ENCODE measurements at regions not wholly inside any gene's neighbourhood (a gene's known extent, or its start where the extent isn't known, plus 50 kb on each side); places are given as distances from the start of the nearest gene placed in this dataset.
A peak's percentile ranks its signal among the peaks of the same experiment; 100 is the strongest.

- Histone ChIP-seq H3K9me3 (ENCODE audit: insufficient read depth, low read length, severe bottlenecking) (peaks cover 1% of the 10 kb centered on the region), H3K9ac (ENCODE audit: low read depth, low read length) (no peak overlapping the region), H2AFZ (ENCODE audit: low read depth, low read length) (no peak overlapping the region), H3K27me3 (ENCODE audit: insufficient read depth, low read length, poor library complexity) (no peaks in the 10 kb centered on the region), H3K79me2 (ENCODE audit: insufficient read depth, low read length) (no peaks in the 10 kb centered on the region), H3K36me3 (ENCODE audit: insufficient read depth, low read length) (no peaks in the 10 kb centered on the region), H3K4me3 (ENCODE audit: low read depth in 1 of 2, low read length in 2 of 2) (no peak overlapping the region), H3K4me1 (ENCODE audit: insufficient read depth, low read length) (peaks cover 23% of the 10 kb centered on the region), H4K20me1 (ENCODE audit: insufficient read depth, low read length) (no peaks in the 10 kb centered on the region), H3K27ac (ENCODE audit: low read length) (no peak overlapping the region), H3K4me2 (ENCODE audit: insufficient read depth, low read length) (no peak overlapping the region)
- TF ChIP-seq CTCF (IDR thresholded peaks at IDR 0.05; ENCODE audit: borderline replicate concordance, extremely low read depth, low read length, poor library complexity, severe bottlenecking) (no peak), EZH2 (IDR thresholded peaks at IDR 0.05; ENCODE audit: borderline replicate concordance, low read depth, low read length, severe bottlenecking) (no peak)
- ATAC-seq (ENCODE audit: insufficient read depth, low read depth) (no peak), DNase-seq (no peak)
Measured at GRCh38 chrX:46310815-46311497, 234.3 kb downstream of the ZNF674 start.

GRCh38 chrX:46308110-46308509 lies 237.1 kb downstream of the ZNF674 start:
- Histone ChIP-seq H3K4me2 (ENCODE audit: insufficient read depth, low read length) (peak overlapping the region; percentile 33; the same call in 1 of the 2 replicates), H2AFZ (ENCODE audit: low read depth, low read length) (no peak overlapping the region), H3K27me3 (ENCODE audit: insufficient read depth, low read length, poor library complexity) (no peaks in the 10 kb centered on the region), H3K79me2 (ENCODE audit: insufficient read depth, low read length) (no peaks in the 10 kb centered on the region), H3K9me3 (ENCODE audit: insufficient read depth, low read length, severe bottlenecking) (peaks cover 8% of the 10 kb centered on the region), H3K4me1 (ENCODE audit: insufficient read depth, low read length) (peaks cover 21% of the 10 kb centered on the region), H3K27ac (ENCODE audit: low read length) (peak overlapping the region; percentile 40; the same call in 1 of the 2 replicates), H3K9ac (ENCODE audit: low read depth, low read length) (no peak overlapping the region), H3K36me3 (ENCODE audit: insufficient read depth, low read length) (no peaks in the 10 kb centered on the region), H4K20me1 (ENCODE audit: insufficient read depth, low read length) (no peaks in the 10 kb centered on the region), H3K4me3 (ENCODE audit: low read depth in 1 of 2, low read length in 2 of 2) (no peak overlapping the region)
- DNase-seq (peak; percentile 74), ATAC-seq (ENCODE audit: insufficient read depth, low read depth) (peak; percentile 97)
- TF ChIP-seq EZH2 (IDR thresholded peaks at IDR 0.05; ENCODE audit: borderline replicate concordance, low read depth, low read length, severe bottlenecking) (no peak), CTCF (IDR thresholded peaks at IDR 0.05; ENCODE audit: borderline replicate concordance, extremely low read depth, low read length, poor library complexity, severe bottlenecking) (no peak)

- no peaks in the 10 kb centered on the region for H3K36me3 ChIP-seq (ENCODE audit: insufficient read depth, low read length)
- peaks cover 8% of the 10 kb centered on the region for H3K9me3 ChIP-seq (ENCODE audit: insufficient read depth, low read length, severe bottlenecking)
- no peaks in the 10 kb centered on the region for H3K27me3 ChIP-seq (ENCODE audit: insufficient read depth, low read length, poor library complexity)
- no peak overlapping the region for H3K27ac ChIP-seq (ENCODE audit: low read length)
- no peak overlapping the region for H3K4me2 ChIP-seq (ENCODE audit: insufficient read depth, low read length)
- peaks cover 21% of the 10 kb centered on the region for H3K4me1 ChIP-seq (ENCODE audit: insufficient read depth, low read length)
- H2AFZ ChIP-seq (ENCODE audit: low read depth, low read length): no peak overlapping the region
- H3K79me2 ChIP-seq (ENCODE audit: insufficient read depth, low read length): no peaks in the 10 kb centered on the region
- DNase-seq (no peak), ATAC-seq (ENCODE audit: insufficient read depth, low read depth) (no peak)
- H3K4me3 ChIP-seq (ENCODE audit: low read depth in 1 of 2, low read length in 2 of 2): no peak overlapping the region
- TF ChIP-seq CTCF (IDR thresholded peaks at IDR 0.05; ENCODE audit: borderline replicate concordance, extremely low read depth, low read length, poor library complexity, severe bottlenecking) (no peak), EZH2 (IDR thresholded peaks at IDR 0.05; ENCODE audit: borderline replicate concordance, low read depth, low read length, severe bottlenecking) (no peak)
- H3K9ac ChIP-seq (ENCODE audit: low read depth, low read length): no peak overlapping the region
- H4K20me1 ChIP-seq (ENCODE audit: insufficient read depth, low read length): no peaks in the 10 kb centered on the region
Measured at GRCh38 chrX:46306103-46306502, 239.1 kb downstream of the ZNF674 start.
